ENCODE measurements at regions not wholly inside any gene's neighbourhood (a gene's known extent, or its start where the extent isn't known, plus 50 kb on each side); places are given as distances from the start of the nearest gene placed in this dataset.

DNA sequence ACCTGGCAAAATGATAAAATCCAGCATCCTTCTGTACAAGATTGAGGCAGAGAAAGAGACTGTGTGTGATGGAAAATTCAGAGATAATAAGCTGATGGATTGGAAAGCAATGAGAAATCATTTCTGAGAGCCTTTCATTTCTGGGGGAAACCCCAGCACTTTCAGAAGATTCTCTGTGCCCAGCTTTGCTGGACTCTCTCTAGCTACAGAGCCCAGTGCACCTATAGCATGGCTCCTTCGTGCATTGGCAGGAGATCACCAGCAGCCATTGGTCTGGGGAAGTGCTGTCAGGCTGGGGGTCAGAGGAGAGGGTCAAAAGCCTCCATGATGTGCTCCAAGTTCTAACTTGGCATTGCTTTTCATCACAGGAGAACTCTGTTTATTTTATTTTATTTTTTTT, 259.9 kb downstream of the SOX9 start:
- TF ChIP-seq POLR2A (IDR thresholded peaks at IDR 0.05; ENCODE audit: low read length) (no peak), EP300 (IDR thresholded peaks at IDR 0.05) (no peak), MYC (IDR thresholded peaks at IDR 0.05; ENCODE audit: borderline replicate concordance, low read length) (no peak), MAFK (IDR thresholded peaks at IDR 0.05; ENCODE audit: partially characterized antibody) (no peak), SREBF2 (IDR thresholded peaks at IDR 0.05) (no peak), ZFP36 (IDR thresholded peaks at IDR 0.05; ENCODE audit: borderline replicate concordance, partially characterized antibody) (no peak), RCOR1 (IDR thresholded peaks at IDR 0.05; ENCODE audit: low read depth, low read length) (no peak), CBX8 (IDR thresholded peaks at IDR 0.05) (no peak)
- TF ChIP-seq, protein P1, sequence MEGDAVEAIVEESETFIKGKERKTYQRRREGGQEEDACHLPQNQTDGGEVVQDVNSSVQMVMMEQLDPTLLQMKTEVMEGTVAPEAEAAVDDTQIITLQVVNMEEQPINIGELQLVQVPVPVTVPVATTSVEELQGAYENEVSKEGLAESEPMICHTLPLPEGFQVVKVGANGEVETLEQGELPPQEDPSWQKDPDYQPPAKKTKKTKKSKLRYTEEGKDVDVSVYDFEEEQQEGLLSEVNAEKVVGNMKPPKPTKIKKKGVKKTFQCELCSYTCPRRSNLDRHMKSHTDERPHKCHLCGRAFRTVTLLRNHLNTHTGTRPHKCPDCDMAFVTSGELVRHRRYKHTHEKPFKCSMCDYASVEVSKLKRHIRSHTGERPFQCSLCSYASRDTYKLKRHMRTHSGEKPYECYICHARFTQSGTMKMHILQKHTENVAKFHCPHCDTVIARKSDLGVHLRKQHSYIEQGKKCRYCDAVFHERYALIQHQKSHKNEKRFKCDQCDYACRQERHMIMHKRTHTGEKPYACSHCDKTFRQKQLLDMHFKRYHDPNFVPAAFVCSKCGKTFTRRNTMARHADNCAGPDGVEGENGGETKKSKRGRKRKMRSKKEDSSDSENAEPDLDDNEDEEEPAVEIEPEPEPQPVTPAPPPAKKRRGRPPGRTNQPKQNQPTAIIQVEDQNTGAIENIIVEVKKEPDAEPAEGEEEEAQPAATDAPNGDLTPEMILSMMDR (IDR thresholded peaks at IDR 0.05): no peak
- TF ChIP-seq, protein P2, sequence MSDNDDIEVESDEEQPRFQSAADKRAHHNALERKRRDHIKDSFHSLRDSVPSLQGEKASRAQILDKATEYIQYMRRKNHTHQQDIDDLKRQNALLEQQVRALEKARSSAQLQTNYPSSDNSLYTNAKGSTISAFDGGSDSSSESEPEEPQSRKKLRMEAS (IDR thresholded peaks at IDR 0.05): no peak
